DND-41 (cell line): ENCODE measurements at regions not wholly inside any gene's neighbourhood (a gene's known extent, or its start where the extent isn't known, plus 50 kb on each side); places are given as distances from the start of the nearest gene placed in this dataset.

Experiments
- CTCF ChIP-seq: IDR thresholded peaks from 2 replicates; pipeline ENCODE4 v1.5.1; 2012; ENCODE audit warnings: borderline replicate concordance, low read length, moderate library complexity, mild to moderate bottlenecking; ENCODE audit not compliant: poor library complexity, severe bottlenecking; ENCODE audit errors: extremely low read depth
- EZH2 ChIP-seq: IDR thresholded peaks from 3 replicates; pipeline ENCODE4 v1.6.1; 2012; ENCODE audit warnings: borderline replicate concordance, low read depth, mild to moderate bottlenecking, moderate library complexity, low read length, inconsistent platforms; ENCODE audit not compliant: severe bottlenecking

DNA sequence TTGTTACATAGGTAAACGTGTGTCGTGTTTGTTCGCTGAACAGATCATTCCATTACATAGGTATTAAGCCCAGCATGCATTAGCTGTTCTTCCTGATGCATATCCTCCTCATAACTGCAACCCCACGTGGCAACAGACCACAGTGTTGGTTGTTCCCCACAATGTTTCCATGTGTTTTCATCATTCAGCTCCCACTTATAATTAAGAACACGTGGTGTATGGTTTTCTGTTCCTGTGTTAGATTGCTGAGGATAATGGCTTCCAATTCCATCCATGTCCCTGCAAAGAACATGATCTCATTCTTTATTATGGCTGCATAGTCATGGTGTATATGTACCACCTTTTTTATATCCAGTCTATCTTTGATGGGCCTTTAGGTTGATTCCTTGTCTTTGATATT lies 1071.1 kb downstream of the SLC16A7 start:
- TF ChIP-seq CTCF (no peak), EZH2 (no peak)
